ENCODE measurements at regions not wholly inside any gene's neighbourhood (a gene's known extent, or its start where the extent isn't known, plus 50 kb on each side); places are given as distances from the start of the nearest gene placed in this dataset.

DNA sequence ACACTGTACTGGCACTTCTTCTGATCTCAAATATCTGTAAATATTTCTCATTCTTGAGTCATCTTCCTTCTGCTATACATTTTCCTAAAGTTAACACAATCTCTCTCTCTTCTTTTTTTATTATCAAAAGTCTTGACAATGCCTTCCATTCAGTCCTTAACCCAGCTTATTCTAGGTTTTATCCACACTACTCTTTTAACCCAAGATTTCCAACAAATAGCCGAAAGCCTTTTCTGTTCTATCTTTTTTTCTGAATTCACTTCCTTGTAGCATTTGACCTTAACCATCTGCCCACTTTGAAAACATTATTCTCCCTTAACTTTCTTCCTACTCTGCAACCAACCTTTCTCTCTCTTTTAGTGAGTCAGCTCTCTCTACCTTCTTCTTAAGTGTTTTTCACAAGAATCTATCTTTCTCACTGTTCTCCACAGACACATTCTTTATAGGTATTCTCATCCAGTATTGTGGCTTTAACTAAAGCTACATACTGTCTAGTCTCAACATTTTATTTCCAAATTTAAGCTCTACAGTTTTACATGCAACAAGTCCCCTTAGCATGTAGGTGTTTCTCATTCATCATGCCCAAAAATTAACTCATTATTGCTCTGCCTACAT is 915.6 kb downstream of the KCNMA1 start:
- no peaks in the 10 kb centered on the region for H3K36me3 ChIP-seq (ENCODE audit: insufficient read depth, insufficient read length, low read length)
- TF ChIP-seq YY1 (IDR thresholded peaks at IDR 0.05; ENCODE audit: insufficient read depth, insufficient read length) (no peak), SUZ12 (IDR thresholded peaks at IDR 0.05; ENCODE audit: extremely low read depth, insufficient read depth, insufficient read length) (no peak), ZNF274 (IDR thresholded peaks at IDR 0.05; ENCODE audit: low read depth, low read length) (no peak)
- H3K27me3 ChIP-seq (ENCODE audit: insufficient read depth, insufficient read length) = no peaks in the 10 kb centered on the region
- no peak overlapping the region for H3K4me3 ChIP-seq (ENCODE audit: insufficient read length, low read depth)
- H3K9me3 ChIP-seq (ENCODE audit: insufficient read depth, low read length) = no peaks in the 10 kb centered on the region
- H3K9ac ChIP-seq (ENCODE audit: insufficient read length, low read depth) = no peak overlapping the region
- H3K4me1 ChIP-seq (ENCODE audit: insufficient read depth, insufficient read length) = no peaks in the 10 kb centered on the region
- no peak for DNase-seq (ENCODE audit: low read depth, low spot score)

- no peak for DNase-seq (ENCODE audit: low read depth, low spot score)
- H3K36me3 ChIP-seq (ENCODE audit: insufficient read depth, insufficient read length, low read length) = no peaks in the 10 kb centered on the region
- no peaks in the 10 kb centered on the region for H3K9me3 ChIP-seq (ENCODE audit: insufficient read depth, low read length)
- H3K9ac ChIP-seq (ENCODE audit: insufficient read length, low read depth) = no peak overlapping the region
- no peaks in the 10 kb centered on the region for H3K27me3 ChIP-seq (ENCODE audit: insufficient read depth, insufficient read length)
- TF ChIP-seq SUZ12 (IDR thresholded peaks at IDR 0.05; ENCODE audit: extremely low read depth, insufficient read depth, insufficient read length) (no peak), ZNF274 (IDR thresholded peaks at IDR 0.05; ENCODE audit: low read depth, low read length) (no peak), YY1 (IDR thresholded peaks at IDR 0.05; ENCODE audit: insufficient read depth, insufficient read length) (no peak)
- no peak overlapping the region for H3K4me3 ChIP-seq (ENCODE audit: insufficient read length, low read depth)
- H3K4me1 ChIP-seq (ENCODE audit: insufficient read depth, insufficient read length) = no peaks in the 10 kb centered on the region
Measured at GRCh38 chr10:76719006-76719405, 918.6 kb downstream of the KCNMA1 start.

- Histone ChIP-seq H3K27me3 (ENCODE audit: insufficient read depth, insufficient read length) (no peaks in the 10 kb centered on the region), H3K9me3 (ENCODE audit: insufficient read depth, low read length) (no peaks in the 10 kb centered on the region), H3K4me1 (ENCODE audit: insufficient read depth, insufficient read length) (no peaks in the 10 kb centered on the region), H3K4me3 (ENCODE audit: insufficient read length, low read depth) (no peak overlapping the region), H3K9ac (ENCODE audit: insufficient read length, low read depth) (no peak overlapping the region), H3K36me3 (ENCODE audit: insufficient read depth, insufficient read length, low read length) (no peaks in the 10 kb centered on the region)
- no peak for DNase-seq (ENCODE audit: low read depth, low spot score)
- TF ChIP-seq ZNF274 (IDR thresholded peaks at IDR 0.05; ENCODE audit: low read depth, low read length) (no peak), SUZ12 (IDR thresholded peaks at IDR 0.05; ENCODE audit: extremely low read depth, insufficient read depth, insufficient read length) (no peak), YY1 (IDR thresholded peaks at IDR 0.05; ENCODE audit: insufficient read depth, insufficient read length) (no peak)
Measured at GRCh38 chr10:76717141-76717540, 920.5 kb downstream of the KCNMA1 start.

DNA sequence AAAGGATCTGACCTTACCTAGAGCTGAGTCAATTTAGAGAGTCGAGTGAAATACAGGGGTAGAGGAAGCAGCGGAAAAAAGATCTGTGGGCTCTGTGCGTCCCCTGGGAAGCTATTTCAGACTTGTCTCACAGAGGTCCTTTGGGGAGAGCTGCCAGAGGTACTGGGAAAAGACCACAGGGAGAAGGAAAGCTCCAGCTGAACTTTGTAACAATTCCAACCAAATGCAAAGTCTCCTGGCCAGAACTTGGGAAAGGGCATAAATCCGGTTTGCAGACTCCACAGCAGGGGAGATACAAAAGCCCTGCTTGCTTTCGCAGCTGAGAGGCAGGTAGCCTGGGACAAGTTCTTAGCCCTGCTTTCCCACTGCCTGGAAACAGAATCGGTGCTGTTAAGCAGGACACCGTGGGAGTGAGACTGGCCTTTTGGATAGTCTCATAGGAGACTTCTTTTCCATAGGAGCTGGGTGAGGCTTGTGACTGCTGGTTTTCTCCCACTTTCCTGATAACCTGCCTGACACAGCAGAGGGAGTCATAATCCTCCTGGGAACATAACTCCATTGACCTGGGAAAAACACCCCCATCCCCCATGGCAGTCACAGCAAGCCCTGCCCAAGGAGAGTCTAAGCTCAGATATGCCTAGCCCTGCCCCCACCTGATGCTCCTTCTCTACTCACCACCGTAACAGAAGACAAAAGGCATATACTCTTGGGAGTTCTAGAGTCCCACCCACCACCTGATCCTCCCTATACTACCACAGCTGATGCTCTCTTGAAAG is 926.2 kb downstream of the KCNMA1 start:
- Histone ChIP-seq H3K4me3 (ENCODE audit: insufficient read length, low read depth) (no peak overlapping the region), H3K36me3 (ENCODE audit: insufficient read depth, insufficient read length, low read length) (no peaks in the 10 kb centered on the region), H3K9me3 (ENCODE audit: insufficient read depth, low read length) (no peaks in the 10 kb centered on the region), H3K9ac (ENCODE audit: insufficient read length, low read depth) (peak overlapping the region; percentile 64), H3K4me1 (ENCODE audit: insufficient read depth, insufficient read length) (no peaks in the 10 kb centered on the region), H3K27me3 (ENCODE audit: insufficient read depth, insufficient read length) (no peaks in the 10 kb centered on the region)
- no peak for TF ChIP-seq SUZ12 (IDR thresholded peaks at IDR 0.05; ENCODE audit: extremely low read depth, insufficient read depth, insufficient read length)
- peak; percentile 30 for DNase-seq (ENCODE audit: low read depth, low spot score)

- 0 out of 2 replicates have a peak, but pooled peaks cover 4% of the 10 kb centered on the region for H3K9me3 ChIP-seq (ENCODE audit: insufficient read depth, low read length)
- H3K4me1 ChIP-seq (ENCODE audit: insufficient read depth, insufficient read length) = no peaks in the 10 kb centered on the region
- no peaks in the 10 kb centered on the region for H3K27me3 ChIP-seq (ENCODE audit: insufficient read depth, insufficient read length)
- DNase-seq (ENCODE audit: low read depth, low spot score) = no peak
- TF ChIP-seq ZNF274 (IDR thresholded peaks at IDR 0.05; ENCODE audit: low read depth, low read length) = no peak
- TF ChIP-seq SUZ12 (IDR thresholded peaks at IDR 0.05; ENCODE audit: extremely low read depth, insufficient read depth, insufficient read length) = no peak
- no peak for TF ChIP-seq YY1 (IDR thresholded peaks at IDR 0.05; ENCODE audit: insufficient read depth, insufficient read length)
- H3K9ac ChIP-seq (ENCODE audit: insufficient read length, low read depth) = no peak overlapping the region
- H3K36me3 ChIP-seq (ENCODE audit: insufficient read depth, insufficient read length, low read length) = no peaks in the 10 kb centered on the region
- H3K4me3 ChIP-seq (ENCODE audit: insufficient read length, low read depth) = no peak overlapping the region
Measured at GRCh38 chr10:76700241-76700640, 937.4 kb downstream of the KCNMA1 start.

- DNase-seq (ENCODE audit: low read depth, low spot score) = no peak
- Histone ChIP-seq H3K4me3 (ENCODE audit: insufficient read length, low read depth) (no peak overlapping the region), H3K4me1 (ENCODE audit: insufficient read depth, insufficient read length) (no peaks in the 10 kb centered on the region), H3K9me3 (ENCODE audit: insufficient read depth, low read length) (0 out of 2 replicates have a peak, but pooled peaks cover 4% of the 10 kb centered on the region), H3K27me3 (ENCODE audit: insufficient read depth, insufficient read length) (no peaks in the 10 kb centered on the region), H3K9ac (ENCODE audit: insufficient read length, low read depth) (no peak overlapping the region), H3K36me3 (ENCODE audit: insufficient read depth, insufficient read length, low read length) (no peaks in the 10 kb centered on the region)
- TF ChIP-seq ZNF274 (IDR thresholded peaks at IDR 0.05; ENCODE audit: low read depth, low read length) = no peak
- TF ChIP-seq YY1 (IDR thresholded peaks at IDR 0.05; ENCODE audit: insufficient read depth, insufficient read length) = no peak
- no peak for TF ChIP-seq SUZ12 (IDR thresholded peaks at IDR 0.05; ENCODE audit: extremely low read depth, insufficient read depth, insufficient read length)
Measured at GRCh38 chr10:76697923-76698322, 939.7 kb downstream of the KCNMA1 start.

- TF ChIP-seq ZNF274 (IDR thresholded peaks at IDR 0.05; ENCODE audit: low read depth, low read length) (no peak), SUZ12 (IDR thresholded peaks at IDR 0.05; ENCODE audit: extremely low read depth, insufficient read depth, insufficient read length) (no peak), YY1 (IDR thresholded peaks at IDR 0.05; ENCODE audit: insufficient read depth, insufficient read length) (no peak)
- no peaks in the 10 kb centered on the region for H3K4me1 ChIP-seq (ENCODE audit: insufficient read depth, insufficient read length)
- H3K9ac ChIP-seq (ENCODE audit: insufficient read length, low read depth) = no peak overlapping the region
- H3K9me3 ChIP-seq (ENCODE audit: insufficient read depth, low read length) = no peaks in the 10 kb centered on the region
- DNase-seq (ENCODE audit: low read depth, low spot score) = no peak
- H3K27me3 ChIP-seq (ENCODE audit: insufficient read depth, insufficient read length) = no peaks in the 10 kb centered on the region
- no peaks in the 10 kb centered on the region for H3K36me3 ChIP-seq (ENCODE audit: insufficient read depth, insufficient read length, low read length)
- H3K4me3 ChIP-seq (ENCODE audit: insufficient read length, low read depth) = no peak overlapping the region
Measured at GRCh38 chr10:76695069-76695468, 942.5 kb downstream of the KCNMA1 start.
